ENCODE measurements at regions not wholly inside any gene's neighbourhood (a gene's known extent, or its start where the extent isn't known, plus 50 kb on each side); places are given as distances from the start of the nearest gene placed in this dataset.

- H4K5ac ChIP-seq (ENCODE audit: low read depth, low read length) = no peak overlapping the region
- no peak overlapping the region for H3K4me2 ChIP-seq (ENCODE audit: low read depth, low read length)
- dilution Hi-C loops (cut with HindIII; ENCODE audit: low sequenced_read_pairs, unreplicated experiment) = no loop called here
These were observed 310.6 kb downstream of the NDFIP2 start for GRCh38 chr13:79791471-79792042.

More at GRCh38 chr13:79791471-79792042, 310.6 kb downstream of the NDFIP2 start:
- Histone ChIP-seq H4K8ac (ENCODE audit: low read depth in 2 of 2, low read length in 2 of 2) (no peak overlapping the region), H3K18ac (ENCODE audit: low read depth, low read length) (no peak overlapping the region), H2BK15ac (ENCODE audit: low read depth, low read length) (no peak overlapping the region), H3K23ac (ENCODE audit: low read depth, low read length) (no peak overlapping the region), H3K14ac (replicated peaks; ENCODE audit: low read depth, low read length) (no peak overlapping the region), H3K4ac (ENCODE audit: low read depth, low read length) (no peak overlapping the region), H3K9me1 (ENCODE audit: insufficient read depth, low read length) (no peaks in the 10 kb centered on the region), H3K4me1 (ENCODE audit: control insufficient read depth, insufficient read depth, low read length) (no peaks in the 10 kb centered on the region), H3K9ac (ENCODE audit: low read depth, low read length) (no peak overlapping the region), H4K91ac (ENCODE audit: insufficient read depth, low read depth, low read length) (no peak overlapping the region), H2BK120ac (ENCODE audit: low read depth, low read length) (no peak overlapping the region), H3K4me3 (ENCODE audit: insufficient read depth, low read depth, low read length) (no peak overlapping the region), H3K27ac (ENCODE audit: insufficient read depth, low read length) (no peak overlapping the region), H2BK20ac (ENCODE audit: low read depth, low read length) (no peak overlapping the region), H3K9me3 (ENCODE audit: control insufficient read depth, insufficient read depth, low read length) (peaks cover 9% of the 10 kb centered on the region; the same call in 1 of the 2 replicates), H2AFZ (replicated peaks; ENCODE audit: low read length, poor library complexity) (no peak overlapping the region), H3K36me3 (ENCODE audit: control insufficient read depth, insufficient read depth, low read length) (no peaks in the 10 kb centered on the region), H3K79me1 (ENCODE audit: low read depth in 1 of 2, low read length in 2 of 2) (no peaks in the 10 kb centered on the region), H2AK9ac (replicated peaks; ENCODE audit: low read depth, low read length, poor library complexity) (no peak overlapping the region), H2AK5ac (ENCODE audit: low read depth, low read length) (no peak overlapping the region), H3K56ac (ENCODE audit: extremely low read depth, insufficient read depth, low read length) (no peak overlapping the region), H2BK5ac (ENCODE audit: low read depth, low read length, poor library complexity, severe bottlenecking) (no peak overlapping the region), H3K27me3 (ENCODE audit: control insufficient read depth, insufficient read depth, low read length) (no peaks in the 10 kb centered on the region), H4K20me1 (ENCODE audit: insufficient read depth, low read length) (no peaks in the 10 kb centered on the region)
- no peak for ATAC-seq (ENCODE audit: low read depth)
- in situ Hi-C loops (cut with MboI; ENCODE audit: low sequenced_read_pairs) = loop anchor here (25.0 kb wide), 1 partner anchor 246 kb away; no protein-coding TSS in a partner anchor
- intact Hi-C loops (cut with micrococcal nuclease) = no loop called here
- BruUV-seq (replicated peaks) = no TSS peak
- TF ChIP-seq MXI1 (IDR thresholded peaks at IDR 0.05; ENCODE audit: borderline replicate concordance, low read depth, low read length) = no peak
- no peak for TF ChIP-seq RAD21 (IDR thresholded peaks at IDR 0.05; ENCODE audit: low read length)
- TF ChIP-seq BHLHE40 (IDR thresholded peaks at IDR 0.05; ENCODE audit: low read depth, low read length) = no peak
- TF ChIP-seq NFE2L2 (IDR thresholded peaks at IDR 0.05; ENCODE audit: low read depth, low read length) = no peak
- TF ChIP-seq USF2 (IDR thresholded peaks at IDR 0.05; ENCODE audit: low read depth, low read length) = no peak
- TF ChIP-seq CEBPB (IDR thresholded peaks at IDR 0.05; ENCODE audit: low read depth, low read length) = no peak
- no peak for TF ChIP-seq RFX5 (IDR thresholded peaks at IDR 0.05; ENCODE audit: low read depth, low read length)
- no peak for TF ChIP-seq ELK1 (IDR thresholded peaks at IDR 0.05; ENCODE audit: borderline replicate concordance, low read depth, low read length)
- TF ChIP-seq, protein P1, sequence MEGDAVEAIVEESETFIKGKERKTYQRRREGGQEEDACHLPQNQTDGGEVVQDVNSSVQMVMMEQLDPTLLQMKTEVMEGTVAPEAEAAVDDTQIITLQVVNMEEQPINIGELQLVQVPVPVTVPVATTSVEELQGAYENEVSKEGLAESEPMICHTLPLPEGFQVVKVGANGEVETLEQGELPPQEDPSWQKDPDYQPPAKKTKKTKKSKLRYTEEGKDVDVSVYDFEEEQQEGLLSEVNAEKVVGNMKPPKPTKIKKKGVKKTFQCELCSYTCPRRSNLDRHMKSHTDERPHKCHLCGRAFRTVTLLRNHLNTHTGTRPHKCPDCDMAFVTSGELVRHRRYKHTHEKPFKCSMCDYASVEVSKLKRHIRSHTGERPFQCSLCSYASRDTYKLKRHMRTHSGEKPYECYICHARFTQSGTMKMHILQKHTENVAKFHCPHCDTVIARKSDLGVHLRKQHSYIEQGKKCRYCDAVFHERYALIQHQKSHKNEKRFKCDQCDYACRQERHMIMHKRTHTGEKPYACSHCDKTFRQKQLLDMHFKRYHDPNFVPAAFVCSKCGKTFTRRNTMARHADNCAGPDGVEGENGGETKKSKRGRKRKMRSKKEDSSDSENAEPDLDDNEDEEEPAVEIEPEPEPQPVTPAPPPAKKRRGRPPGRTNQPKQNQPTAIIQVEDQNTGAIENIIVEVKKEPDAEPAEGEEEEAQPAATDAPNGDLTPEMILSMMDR (conservative IDR thresholded peaks at IDR 0.05; ENCODE audit: low read depth, low read length) = no peak
- no peak for TF ChIP-seq FOS (IDR thresholded peaks at IDR 0.05; ENCODE audit: low read depth, low read length)
- TF ChIP-seq CHD1 (IDR thresholded peaks at IDR 0.05; ENCODE audit: low read depth, low read length) = no peak
- TF ChIP-seq RCOR1 (IDR thresholded peaks at IDR 0.05; ENCODE audit: insufficient replicate concordance, low read length) = no peak
- TF ChIP-seq SMC3 (IDR thresholded peaks at IDR 0.05; ENCODE audit: low read depth, low read length) = no peak
- TF ChIP-seq MAZ (IDR thresholded peaks at IDR 0.05; ENCODE audit: borderline replicate concordance, low read depth, low read length) = no peak
- no peak for TF ChIP-seq POLR2A (IDR thresholded peaks at IDR 0.05; ENCODE audit: low read depth, low read length)
- no peak for TF ChIP-seq MAFK (IDR thresholded peaks at IDR 0.05; ENCODE audit: low read depth, low read length)
- WGBS, 2 experiments (ENCODE audit: extremely low coverage in 2 of 2, insufficient read length in 1 of 2) = 80% methylated on average over 1 of the region's 2 CpGs; no CpG with 5 or more reads in 1 of the 2 experiments
- ChIA-PET POLR2A (ENCODE audit: unreplicated experiment) (no interaction called here), CTCF (no interaction called here)
- DNase-seq = no peak

Measured in IMR-90 (cell line).